ENCODE measurements at regions not wholly inside any gene's neighbourhood (a gene's known extent, or its start where the extent isn't known, plus 50 kb on each side); places are given as distances from the start of the nearest gene placed in this dataset.

GRCh38 chr18:78559584-78559983, 420.0 kb upstream of the SALL3 start:
- no peak for TF ChIP-seq CTCF (IDR thresholded peaks at IDR 0.05; ENCODE audit: insufficient read depth, low read depth, low read length)
- DNase-seq (ENCODE audit: low read depth) = no peak
- CTCF ChIA-PET = no interaction called here
- H3K36me3 ChIP-seq (ENCODE audit: control insufficient read depth, insufficient read depth, low read length) = no peaks in the 10 kb centered on the region
- no peaks in the 10 kb centered on the region for H3K27me3 ChIP-seq (ENCODE audit: control insufficient read depth, insufficient read depth, low read length)
- POLR2A ChIA-PET = no interaction called here
- no peak overlapping the region for H3K4me3 ChIP-seq (ENCODE audit: low read depth, low read length)

- ChIA-PET CTCF (no interaction called here), POLR2A (no interaction called here)
- H3K36me3 ChIP-seq (ENCODE audit: control insufficient read depth, insufficient read depth, low read length) = no peaks in the 10 kb centered on the region
- DNase-seq (ENCODE audit: low read depth) = no peak
- no peak for TF ChIP-seq CTCF (IDR thresholded peaks at IDR 0.05; ENCODE audit: insufficient read depth, low read depth, low read length)
- no peak overlapping the region for H3K4me3 ChIP-seq (ENCODE audit: low read depth, low read length)
- H3K27me3 ChIP-seq (ENCODE audit: control insufficient read depth, insufficient read depth, low read length) = no peaks in the 10 kb centered on the region
These were observed 417.7 kb upstream of the SALL3 start for GRCh38 chr18:78561757-78562510.

- CTCF ChIA-PET = interaction anchor here (0.6 kb wide), 1 partner anchor 601 kb away, joined by 3 read pairs; no protein-coding TSS in a partner anchor
- no peak for TF ChIP-seq CTCF (IDR thresholded peaks at IDR 0.05; ENCODE audit: insufficient read depth, low read depth, low read length)
These were observed 417.1 kb upstream of the SALL3 start for GRCh38 chr18:78562531-78562961.

GRCh38 chr18:78563110-78563509, 416.5 kb upstream of the SALL3 start:
- TF ChIP-seq CTCF (IDR thresholded peaks at IDR 0.05; ENCODE audit: insufficient read depth, low read depth, low read length) = no peak
- H3K4me3 ChIP-seq (ENCODE audit: low read depth, low read length) = no peak overlapping the region
- ChIA-PET POLR2A (no interaction called here), CTCF (interaction anchor here (0.6 kb wide), 1 partner anchor 600 kb away, joined by 3 read pairs; no protein-coding TSS in a partner anchor)
- H3K27me3 ChIP-seq (ENCODE audit: control insufficient read depth, insufficient read depth, low read length) = no peaks in the 10 kb centered on the region
- DNase-seq (ENCODE audit: low read depth) = no peak
- no peaks in the 10 kb centered on the region for H3K36me3 ChIP-seq (ENCODE audit: control insufficient read depth, insufficient read depth, low read length)

More at GRCh38 chr18:78562531-78562961, 417.1 kb upstream of the SALL3 start:
- H3K4me3 ChIP-seq (ENCODE audit: low read depth, low read length) = no peak overlapping the region
- no peaks in the 10 kb centered on the region for H3K36me3 ChIP-seq (ENCODE audit: control insufficient read depth, insufficient read depth, low read length)
- H3K27me3 ChIP-seq (ENCODE audit: control insufficient read depth, insufficient read depth, low read length) = no peaks in the 10 kb centered on the region
- POLR2A ChIA-PET = no interaction called here
- DNase-seq (ENCODE audit: low read depth) = no peak

- DNase-seq (ENCODE audit: low read depth) = no peak
- no peak for TF ChIP-seq CTCF (IDR thresholded peaks at IDR 0.05; ENCODE audit: insufficient read depth, low read depth, low read length)
- Histone ChIP-seq H3K36me3 (ENCODE audit: control insufficient read depth, insufficient read depth, low read length) (no peaks in the 10 kb centered on the region), H3K4me3 (ENCODE audit: low read depth, low read length) (no peak overlapping the region), H3K27me3 (ENCODE audit: control insufficient read depth, insufficient read depth, low read length) (no peaks in the 10 kb centered on the region)
- CTCF ChIA-PET = no interaction called here
- POLR2A ChIA-PET = no interaction called here
These were observed 415.6 kb upstream of the SALL3 start for GRCh38 chr18:78564030-78564429.
